WTC11 (cell line): ENCODE measurements at regions not wholly inside any gene's neighbourhood (a gene's known extent, or its start where the extent isn't known, plus 50 kb on each side); places are given as distances from the start of the nearest gene placed in this dataset.

Experiments used
- AFF4 ChIP-seq: sonication (generic); formaldehyde crosslinking; IDR thresholded peaks from 2 replicates; pipeline ENCODE4 v1.8.1; 2023; ENCODE audit warnings: mild to moderate bottlenecking, missing genetic modification reagents, borderline replicate concordance
- CREB1 ChIP-seq: sonication (generic); formaldehyde crosslinking; IDR thresholded peaks from 2 replicates; pipeline ENCODE4 v1.8.0; 2023; ENCODE audit warnings: mild to moderate bottlenecking, missing genetic modification reagents
- CTCF ChIP-seq: fragments of 200-600 bp; IDR thresholded peaks from 2 replicates; pipeline ENCODE4 v1.8.0; 2022; ENCODE audit warnings: antibody characterized with exemption
- FOXP4 ChIP-seq: sonication (generic); formaldehyde crosslinking; IDR thresholded peaks from 2 replicates; pipeline ENCODE4 v1.8.0; 2022; ENCODE audit warnings: mild to moderate bottlenecking, missing genetic modification reagents
- SOX15 ChIP-seq: fragments of 250-450 bp; sonication (Bioruptor Pico); IDR thresholded peaks from 2 replicates; pipeline ENCODE4 v1.9.0; 2021; ENCODE audit warnings: mild to moderate bottlenecking
- ZNF138 ChIP-seq: sonication (generic); formaldehyde crosslinking; conservative IDR thresholded peaks from 2 replicates; pipeline ENCODE4 v1.8.1; 2022; ENCODE audit warnings: mild to moderate bottlenecking, moderate library complexity, missing genetic modification reagents
- TF ChIP-seq, protein P1 (sequence below): sonication (generic); formaldehyde crosslinking; IDR thresholded peaks from 2 replicates; pipeline ENCODE4 v1.8.1; 2022; ENCODE audit warnings: low read depth, mild to moderate bottlenecking, moderate library complexity, missing genetic modification reagents, borderline replicate concordance

DNA sequence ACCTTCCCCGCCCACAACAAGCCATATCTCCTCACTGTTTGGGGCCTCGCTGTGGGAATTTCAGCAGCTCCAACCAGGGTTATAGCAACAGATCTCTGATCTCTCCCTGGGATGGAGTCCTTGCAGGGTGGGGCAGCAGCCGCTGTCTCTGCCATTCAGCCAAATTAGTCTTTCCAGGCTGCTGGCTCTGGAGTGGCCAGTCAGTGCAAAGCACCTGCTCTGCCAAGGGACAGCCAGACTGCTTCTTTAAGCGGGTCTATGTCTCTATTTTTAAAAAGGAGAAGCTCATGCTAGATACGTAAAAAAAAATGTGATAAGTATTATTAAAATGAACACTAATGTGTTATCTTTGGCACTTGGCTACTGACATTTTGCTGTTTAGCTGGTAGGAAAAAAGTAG is 380.2 kb downstream of the CDH10 start:
- no peak for TF ChIP-seq CTCF
- TF ChIP-seq FOXP4 (CRISPR knock-in tag) = no peak
- no peak for TF ChIP-seq SOX15
- TF ChIP-seq AFF4 (CRISPR knock-in tag) = no peak
- TF ChIP-seq CREB1 (CRISPR knock-in tag) = no peak
- TF ChIP-seq ZNF138 (CRISPR knock-in tag) = no peak
- TF ChIP-seq, protein P1, sequence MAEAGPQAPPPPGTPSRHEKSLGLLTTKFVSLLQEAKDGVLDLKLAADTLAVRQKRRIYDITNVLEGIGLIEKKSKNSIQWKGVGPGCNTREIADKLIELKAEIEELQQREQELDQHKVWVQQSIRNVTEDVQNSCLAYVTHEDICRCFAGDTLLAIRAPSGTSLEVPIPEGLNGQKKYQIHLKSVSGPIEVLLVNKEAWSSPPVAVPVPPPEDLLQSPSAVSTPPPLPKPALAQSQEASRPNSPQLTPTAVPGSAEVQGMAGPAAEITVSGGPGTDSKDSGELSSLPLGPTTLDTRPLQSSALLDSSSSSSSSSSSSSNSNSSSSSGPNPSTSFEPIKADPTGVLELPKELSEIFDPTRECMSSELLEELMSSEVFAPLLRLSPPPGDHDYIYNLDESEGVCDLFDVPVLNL (CRISPR knock-in tag) = no peak
